GM19468 (cell line): ENCODE measurements at regions not wholly inside any gene's neighbourhood (a gene's known extent, or its start where the extent isn't known, plus 50 kb on each side); places are given as distances from the start of the nearest gene placed in this dataset.

Experiments
- ATAC-seq: cut with Tn5 transposase; IDR thresholded peaks from one replicate; pipeline ENCODE4 v1.9.1; 2021; ENCODE audit warnings: mild to moderate bottlenecking, moderate library complexity, moderate number of reproducible peaks; ENCODE audit not compliant: unreplicated experiment; ENCODE audit errors: extremely low read depth

DNA sequence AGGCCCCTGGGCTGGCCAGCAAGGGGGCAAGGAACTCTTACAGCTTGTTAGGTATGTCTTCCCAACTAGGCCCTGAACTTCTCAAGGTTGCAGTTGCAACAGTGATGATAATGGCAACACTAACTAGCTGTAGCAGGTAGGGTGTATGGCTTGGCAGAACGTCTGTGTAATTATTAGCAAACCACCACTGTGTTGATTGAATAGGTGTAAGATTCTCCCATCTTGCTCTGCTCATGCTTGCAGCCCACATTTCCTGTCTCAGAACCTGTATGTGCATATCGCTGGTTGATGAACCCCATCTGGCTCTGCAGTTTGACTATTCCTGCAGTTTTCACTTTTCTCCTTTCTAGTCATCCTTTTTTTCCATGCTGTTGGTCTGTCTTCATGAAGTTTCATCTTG lies 178.8 kb downstream of the KATNAL1 start:
- peak; percentile 76 for ATAC-seq

DNA sequence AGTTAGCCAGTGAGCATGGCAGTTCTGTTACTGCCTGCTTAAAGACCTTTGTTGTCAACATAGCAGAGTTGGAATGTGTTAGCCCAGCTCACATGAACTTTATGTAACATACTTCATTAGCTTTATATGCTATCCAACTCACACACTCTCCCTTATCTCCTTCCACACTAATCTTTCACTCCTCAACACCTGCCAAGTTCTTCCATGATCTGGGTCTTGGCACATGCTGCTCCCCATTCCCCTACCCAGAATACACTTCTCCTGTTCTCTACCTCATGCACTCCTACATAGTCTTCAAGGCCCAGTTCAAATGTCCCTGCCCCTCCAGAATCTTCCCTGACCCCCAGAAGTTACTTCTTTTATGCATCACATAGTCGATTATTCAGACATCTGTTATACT lies 179.3 kb downstream of the KATNAL1 start:
- no peak for ATAC-seq

DNA sequence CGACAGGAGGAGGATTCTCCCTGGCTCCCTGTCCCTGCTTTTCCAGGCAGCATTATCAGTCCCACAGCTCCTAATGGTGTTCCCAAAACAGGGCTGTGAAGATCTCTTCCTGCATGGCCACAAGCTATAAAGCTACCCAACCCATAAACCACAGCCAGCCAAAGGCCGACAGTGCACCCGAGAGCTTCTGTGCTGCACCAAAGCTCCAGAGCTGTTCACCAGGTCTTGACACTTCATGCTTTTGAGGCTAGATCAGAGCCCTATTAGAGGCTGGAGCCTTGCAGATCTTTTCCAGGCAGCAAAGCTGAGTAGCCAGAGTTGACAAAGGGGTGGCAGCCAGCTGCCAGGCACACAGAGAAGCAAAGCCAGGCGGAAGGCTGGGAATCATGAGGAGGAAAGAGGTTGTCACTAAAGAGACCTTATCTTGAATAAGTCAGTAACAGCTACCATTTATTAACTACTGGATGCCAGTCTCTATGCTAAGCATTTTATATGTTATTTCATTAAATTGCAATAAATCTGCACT lies 180.4 kb downstream of the KATNAL1 start:
- no peak for ATAC-seq

DNA sequence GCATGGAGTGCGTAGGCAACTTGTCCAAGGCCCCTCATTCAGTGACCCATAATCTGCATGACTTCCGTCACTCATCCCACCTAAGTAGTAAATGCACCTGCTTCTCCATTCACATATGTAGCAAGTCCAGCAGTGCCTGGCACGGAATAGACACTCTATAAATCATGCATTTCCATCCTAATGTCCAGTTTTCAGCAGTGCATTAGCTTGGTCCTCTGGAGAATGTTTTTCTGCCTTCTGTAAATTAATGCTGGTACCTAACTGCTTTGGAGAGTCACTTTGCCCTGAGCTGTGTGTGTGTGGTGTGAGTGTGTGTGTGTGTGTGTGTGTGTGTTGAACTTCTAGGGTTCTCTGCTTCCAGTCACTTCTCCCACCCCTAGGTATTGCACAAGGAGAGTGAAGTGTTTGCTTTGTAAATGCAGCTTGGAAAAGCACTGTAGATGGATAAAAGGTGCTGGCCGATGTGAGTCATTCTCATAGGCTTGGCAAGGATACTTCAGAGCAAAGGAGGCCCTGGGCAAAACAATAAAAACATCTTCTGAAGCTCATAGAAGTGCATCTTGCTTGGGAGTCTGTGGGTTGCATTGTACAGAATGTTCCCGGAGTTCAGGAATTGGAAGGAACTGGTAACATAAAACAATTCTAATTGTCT lies 181.8 kb downstream of the KATNAL1 start:
- ATAC-seq = no peak

DNA sequence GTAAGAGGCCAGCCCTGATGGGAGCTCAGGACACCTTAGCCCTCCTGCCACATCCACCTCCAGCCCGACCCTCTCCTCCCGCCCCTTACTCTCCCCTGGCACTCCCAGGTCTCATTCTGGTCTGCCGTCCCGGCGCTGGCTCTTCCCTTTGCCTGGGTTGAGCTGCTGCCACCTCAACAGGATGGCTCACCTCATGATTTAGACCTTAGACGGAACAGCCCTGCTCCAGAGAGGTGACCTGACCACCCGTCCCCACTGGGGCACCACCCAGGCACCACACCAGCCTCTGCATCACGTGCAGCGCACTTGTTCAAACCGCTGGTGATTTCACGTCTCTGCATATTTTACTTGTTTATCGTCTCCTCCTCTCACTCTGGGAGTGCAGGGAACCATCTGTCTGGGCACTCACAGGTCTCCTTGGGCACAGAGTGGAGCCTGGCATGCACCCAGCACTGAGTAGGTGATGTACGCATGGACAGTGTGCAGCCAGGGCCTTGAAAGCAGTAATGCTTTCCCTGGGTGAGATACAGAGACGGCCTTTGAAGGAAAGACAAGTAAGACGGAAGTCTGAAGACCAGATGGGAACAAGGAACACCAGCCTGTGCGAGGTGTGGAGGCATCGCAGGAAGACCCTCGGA lies 183.1 kb downstream of the KATNAL1 start:
- no peak for ATAC-seq

DNA sequence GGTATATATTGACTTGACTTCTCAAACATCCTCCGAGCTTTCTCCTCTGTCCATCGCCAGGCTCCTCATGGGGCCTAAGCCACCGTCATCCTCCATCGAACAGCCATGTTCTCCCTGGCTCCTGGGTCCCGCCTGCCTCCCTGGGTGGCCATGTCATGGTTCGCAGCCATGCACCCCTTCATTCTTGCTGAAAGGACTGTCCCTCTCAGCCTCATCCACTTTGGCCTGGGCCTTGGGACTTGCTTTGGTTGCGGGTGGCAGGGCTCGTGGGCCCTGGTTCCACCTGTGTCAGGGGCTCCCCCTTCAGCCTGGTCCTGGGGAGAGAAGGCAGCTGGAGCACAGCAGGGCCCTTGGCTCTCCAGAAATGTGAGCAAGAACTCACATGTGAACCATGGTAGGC lies 183.8 kb downstream of the KATNAL1 start:
- no peak for ATAC-seq

DNA sequence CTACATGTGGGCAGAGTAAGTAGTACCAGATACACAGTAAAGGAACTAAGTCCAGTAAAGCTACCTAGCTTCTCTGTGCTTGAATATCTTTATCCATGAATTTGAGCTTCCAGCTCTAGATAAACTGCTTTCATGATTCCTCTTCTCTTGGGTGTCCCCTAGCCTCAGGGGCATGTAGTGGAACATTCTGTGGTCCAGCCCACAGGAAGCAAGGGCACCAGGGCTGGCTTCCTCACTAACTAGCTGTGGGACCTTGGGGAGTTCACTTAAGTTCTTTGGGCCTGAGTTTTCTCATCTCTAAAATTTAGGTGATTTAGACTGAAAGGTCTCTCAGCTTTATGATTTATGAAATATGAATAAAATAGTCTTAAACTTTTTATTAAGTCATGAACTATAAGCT lies 185.7 kb downstream of the KATNAL1 start:
- ATAC-seq = no peak

DNA sequence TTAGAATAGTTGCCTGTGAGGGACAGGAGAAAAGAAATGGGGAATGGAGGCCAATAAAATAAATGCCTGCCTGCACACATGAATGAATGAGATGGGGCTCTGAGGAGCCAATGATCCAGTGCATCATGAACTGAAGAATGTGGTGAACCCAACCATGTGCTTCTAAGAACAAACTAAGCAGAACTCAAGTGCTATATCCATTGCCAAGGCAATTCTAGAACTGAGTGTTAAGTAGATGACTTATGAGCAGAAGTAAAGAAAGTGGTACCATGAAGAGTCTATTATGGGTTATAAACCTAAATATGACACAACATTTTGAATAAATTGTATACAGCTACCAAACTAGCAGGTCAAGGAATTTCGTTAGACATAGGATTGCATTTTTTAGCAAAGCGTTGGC lies 186.1 kb downstream of the KATNAL1 start:
- ATAC-seq = no peak

DNA sequence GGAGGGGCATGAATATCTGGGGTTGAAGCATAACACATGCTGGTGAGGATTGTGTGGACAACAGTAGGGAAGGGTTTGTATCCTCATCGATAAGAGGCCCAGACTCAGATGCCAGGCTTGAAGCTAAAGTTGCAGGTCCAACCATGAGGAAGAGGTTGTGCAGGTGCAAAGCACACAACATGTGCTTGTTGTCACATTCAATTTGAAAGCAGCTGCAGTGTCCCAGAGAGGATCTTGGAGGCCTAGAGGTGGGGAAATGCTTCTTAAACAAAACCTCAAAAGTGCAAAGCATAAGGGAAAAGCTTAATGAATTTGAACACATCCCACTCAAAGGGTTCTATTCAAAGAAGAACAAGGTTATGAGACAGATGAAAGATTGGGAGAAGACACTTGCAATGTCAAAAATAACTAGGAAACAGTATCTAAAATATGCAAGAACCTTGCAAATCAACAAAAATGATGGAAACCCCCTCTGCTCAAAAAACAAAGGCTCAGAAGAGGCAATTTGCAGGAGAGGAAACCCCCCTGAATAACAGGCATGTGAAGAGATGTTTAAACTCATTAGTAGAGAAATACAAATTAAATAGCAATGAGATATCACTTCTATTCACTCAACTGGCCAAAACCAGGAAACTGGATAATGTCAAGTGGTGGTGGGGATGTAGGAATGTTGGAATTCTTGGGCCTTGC lies 187.1 kb downstream of the KATNAL1 start:
- ATAC-seq = no peak

DNA sequence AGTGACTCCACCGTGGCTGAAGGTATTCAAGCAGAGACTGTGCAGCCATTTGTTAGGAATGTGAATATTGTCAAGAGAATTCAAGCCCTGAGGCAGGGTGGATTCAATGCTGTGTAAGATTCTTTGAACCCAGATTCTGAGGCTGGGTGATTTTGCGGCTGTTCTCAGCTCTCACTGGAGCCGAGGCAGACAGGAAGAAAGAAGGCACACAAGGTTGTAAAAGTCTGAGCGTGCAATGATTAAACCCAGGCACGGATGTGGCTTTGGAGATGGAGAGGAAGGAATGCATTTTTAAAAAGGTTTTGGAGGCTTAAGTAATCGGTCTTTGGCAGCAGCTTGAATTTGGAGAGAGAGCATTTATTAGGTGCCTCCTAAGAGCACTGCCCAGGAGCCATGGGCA lies 187.9 kb downstream of the KATNAL1 start:
- no peak for ATAC-seq

DNA sequence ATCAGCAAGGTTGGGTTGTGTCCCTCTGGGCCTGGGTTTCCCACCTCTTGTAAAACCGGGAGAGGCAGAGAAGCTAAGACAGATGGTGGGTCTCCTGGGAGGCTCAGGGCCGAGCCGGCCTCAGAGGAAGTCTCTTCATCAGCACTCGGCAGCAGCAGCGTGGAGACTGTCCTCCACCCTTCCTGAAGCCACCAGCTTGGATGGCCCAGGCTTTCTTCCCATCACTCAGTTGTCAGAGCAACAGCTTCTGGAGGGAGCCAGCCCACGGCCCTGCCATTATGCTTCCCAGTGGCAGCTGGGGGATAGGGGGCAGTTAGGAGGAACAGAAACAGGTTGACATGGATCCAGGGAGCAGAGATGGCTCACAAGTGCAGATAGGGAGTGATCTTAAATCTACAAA lies 191.0 kb downstream of the KATNAL1 start:
- no peak for ATAC-seq

DNA sequence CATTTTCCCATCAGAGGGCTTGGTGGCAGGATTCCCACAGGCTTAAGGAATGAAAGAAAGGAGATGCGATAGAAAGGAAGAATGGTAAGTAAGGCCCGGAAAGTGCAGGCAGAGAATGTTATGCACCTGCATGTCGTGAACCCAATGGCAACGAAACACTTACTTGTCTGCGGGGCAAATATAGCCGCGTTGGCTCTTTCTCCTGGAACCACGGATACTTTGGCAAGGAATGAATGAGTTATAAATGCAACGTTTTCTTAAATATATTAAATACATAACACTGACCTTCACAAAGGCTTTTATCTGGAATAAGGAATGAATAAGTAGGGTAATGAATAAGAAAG lies 192.1 kb downstream of the KATNAL1 start:
- no peak for ATAC-seq

DNA sequence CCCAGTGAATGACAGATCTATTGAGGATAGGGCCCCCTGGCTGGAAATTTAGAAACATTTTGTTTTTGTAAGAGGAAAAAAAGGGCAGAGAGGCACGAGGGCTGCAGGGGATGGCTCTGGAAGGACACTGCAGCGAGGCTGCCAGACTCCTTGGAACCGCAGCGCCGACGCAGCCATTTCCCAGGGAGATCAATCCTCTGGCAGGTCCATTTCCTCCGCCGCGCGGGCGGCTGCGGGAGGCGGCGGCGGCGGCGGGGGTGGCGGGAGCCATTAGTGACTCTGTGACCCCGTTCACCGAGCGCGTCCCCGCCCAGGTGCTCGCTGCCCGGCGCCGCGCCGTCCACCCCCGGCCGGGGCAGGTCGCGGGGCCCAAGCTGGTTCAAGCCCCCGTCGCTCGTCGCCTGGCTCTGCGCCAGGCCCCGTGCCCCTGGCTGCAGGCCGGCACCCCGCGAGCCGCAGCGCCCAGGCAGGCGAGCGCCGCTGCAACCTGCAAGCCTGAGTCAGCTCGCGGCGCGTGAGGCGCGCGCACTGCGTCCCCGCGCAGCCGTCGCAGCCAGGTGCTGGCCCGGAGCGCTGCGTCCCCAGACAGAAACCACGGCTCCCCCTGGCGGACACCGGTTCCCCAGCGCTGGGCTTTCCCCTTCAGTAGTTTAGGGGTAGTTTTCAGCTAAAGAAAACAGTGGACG lies 192.6 kb downstream of the KATNAL1 start:
- ATAC-seq = peak; percentile 55

DNA sequence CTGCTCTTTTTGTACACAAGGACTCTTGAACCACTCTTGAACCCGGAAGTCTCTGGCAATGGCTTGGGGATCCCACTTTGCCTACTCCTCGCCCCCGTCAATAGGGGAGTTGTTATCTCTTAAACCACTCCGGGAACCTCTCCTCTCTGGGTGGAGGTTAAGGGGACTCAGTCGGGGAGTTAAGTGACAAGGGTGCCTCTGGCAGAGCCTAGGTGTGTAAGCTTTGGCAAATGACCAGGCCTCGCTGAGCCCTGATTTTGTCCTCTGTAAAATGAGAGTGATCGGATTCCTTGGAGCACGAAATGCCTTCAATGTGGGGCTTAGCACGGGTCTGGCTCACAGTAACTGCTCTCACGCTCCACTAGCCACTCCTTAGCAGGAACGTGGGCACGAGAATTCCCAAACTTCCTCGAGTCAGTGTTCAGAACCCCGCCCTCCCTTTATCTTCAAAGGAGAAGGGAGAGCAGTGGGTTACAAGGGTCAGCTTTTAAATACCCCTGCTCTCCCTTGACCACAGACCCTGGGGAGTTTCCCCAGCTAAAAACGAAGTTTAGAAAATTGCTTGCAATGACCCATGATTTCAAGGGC lies 193.3 kb downstream of the KATNAL1 start:
- ATAC-seq = no peak

DNA sequence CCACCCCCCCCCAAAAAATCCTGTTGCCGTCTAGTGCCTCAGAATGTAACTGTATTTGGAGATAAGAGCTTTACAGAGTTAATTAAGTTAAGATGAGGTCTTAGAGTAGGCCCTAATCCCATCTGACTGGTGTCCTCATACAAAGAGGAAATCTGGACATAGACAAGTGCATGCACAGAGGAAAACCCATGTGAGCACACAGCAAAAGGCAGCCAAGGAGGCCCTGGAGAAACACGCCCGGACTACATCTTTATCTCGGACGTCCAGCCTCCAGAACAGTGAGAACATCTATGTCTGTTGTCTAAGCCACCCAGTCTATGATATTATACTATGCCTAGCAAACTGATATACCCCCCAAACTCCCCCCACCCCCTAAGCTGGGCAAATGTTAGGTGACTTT lies 193.8 kb downstream of the KATNAL1 start:
- ATAC-seq = no peak

DNA sequence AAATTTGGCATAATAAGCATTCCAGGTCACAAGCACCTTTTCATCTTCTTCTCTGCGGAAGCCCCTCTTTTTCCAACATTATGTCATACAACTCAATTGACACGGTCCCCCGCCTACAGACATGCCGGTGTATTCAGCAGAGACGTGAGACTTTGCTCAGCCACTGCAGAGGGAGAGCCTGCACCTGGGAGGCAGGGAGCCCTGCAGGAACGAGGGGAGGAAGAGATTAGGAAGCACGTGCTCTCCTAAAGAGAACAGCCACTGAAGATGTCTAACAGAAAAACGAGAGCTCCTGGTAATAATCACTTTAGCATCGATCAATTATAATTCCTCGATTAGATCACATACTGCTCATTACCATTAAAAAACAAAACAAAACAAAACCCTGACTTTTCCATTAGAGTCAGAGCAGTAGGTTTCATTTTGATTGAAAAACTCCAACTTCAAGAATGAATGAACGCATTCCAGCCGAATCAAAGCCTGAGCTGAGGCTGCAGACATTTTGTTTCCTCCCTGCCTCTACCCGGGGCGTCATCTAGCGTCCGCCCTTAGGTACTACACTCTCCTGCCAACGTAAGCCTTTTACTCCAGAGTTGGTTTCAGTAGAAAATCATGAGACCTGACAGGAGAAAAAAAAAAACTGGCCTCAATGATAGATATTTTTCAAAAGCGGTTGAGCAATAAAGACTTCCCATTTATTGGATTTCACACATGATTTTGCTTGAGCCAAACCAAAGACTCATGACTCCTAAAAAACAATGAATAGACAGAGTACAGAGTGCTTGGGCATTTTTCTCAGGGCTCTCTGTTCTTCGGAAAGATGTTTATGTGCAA lies 194.5 kb downstream of the KATNAL1 start:
- no peak for ATAC-seq

DNA sequence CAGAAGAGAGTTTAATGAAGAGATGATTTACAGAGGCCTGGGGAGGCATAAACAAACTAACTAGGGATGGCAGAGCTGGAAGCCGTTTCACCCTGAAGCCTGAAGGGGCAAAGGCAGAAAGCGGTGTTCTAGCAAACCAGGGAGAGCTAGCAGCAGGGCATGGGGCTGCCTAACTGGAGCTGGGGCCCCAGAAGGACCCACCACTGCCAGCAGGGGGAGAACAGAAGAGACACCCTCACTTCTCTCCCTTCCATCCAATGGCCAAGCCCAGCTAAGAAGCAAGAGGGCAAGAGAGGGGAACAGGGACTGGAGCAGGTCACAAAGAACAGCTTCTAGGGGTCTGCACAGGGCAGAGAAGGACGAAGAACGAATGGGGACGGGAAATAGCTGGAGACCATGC lies 195.5 kb downstream of the KATNAL1 start:
- ATAC-seq = no peak

DNA sequence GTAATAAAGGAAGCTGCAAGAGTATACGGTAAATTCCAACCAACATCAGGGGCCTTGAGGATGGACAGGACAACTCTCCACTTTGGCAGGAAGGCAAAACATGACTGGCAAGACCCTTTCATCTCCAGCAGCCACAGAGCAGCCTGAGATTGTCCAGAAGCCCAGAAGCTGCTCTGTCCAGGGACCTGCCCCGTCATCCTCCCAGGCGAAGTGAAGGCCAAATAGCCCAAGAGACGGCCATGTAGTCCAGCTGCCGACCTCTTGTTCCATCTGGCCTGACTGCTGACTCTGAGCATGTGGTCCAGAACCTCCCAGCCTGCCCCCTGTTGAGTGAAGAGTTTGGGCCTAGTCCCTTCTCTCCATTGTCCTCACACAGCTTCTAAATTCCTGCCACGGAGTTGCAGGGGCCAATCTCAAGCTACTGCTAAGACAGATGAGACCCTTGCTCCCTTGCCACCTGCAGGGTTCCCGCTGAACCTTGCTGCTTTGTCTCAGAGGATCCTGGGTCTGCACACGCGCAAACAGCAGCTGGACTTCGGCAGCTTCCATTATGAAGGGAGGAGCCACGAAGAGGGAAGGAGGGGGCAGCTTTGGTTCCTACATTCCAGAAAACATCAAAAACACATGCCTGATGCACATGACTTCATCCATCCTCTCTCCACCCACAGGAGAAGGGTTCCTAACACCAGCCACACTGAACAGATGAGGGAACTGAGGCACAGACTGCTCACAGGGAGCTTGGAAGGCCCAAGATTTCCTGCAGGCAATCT lies 196.9 kb downstream of the KATNAL1 start:
- ATAC-seq = no peak
